HepG2 (cell line): ENCODE measurements at regions not wholly inside any gene's neighbourhood (a gene's known extent, or its start where the extent isn't known, plus 50 kb on each side); places are given as distances from the start of the nearest gene placed in this dataset.

ENCODE experiments used
- ATAC-seq: fragments of 200-7000 bp; cut with Tn5 transposase; 3 replicates; pipeline ENCODE4 v1.9.1; 2020; ENCODE audit warnings: mild to moderate bottlenecking, moderate library complexity
- BruUV-seq: library from RNA; stranded (reverse); fragments of 400-500 nt; replicated peaks from 2 replicates; lab custom pipeline; 2021; lab: Mats Ljungman, UMichigan
- CTCF ChIA-PET: fragments of 300-600 bp; formaldehyde crosslinking; extraction: SDS; loops from one replicate; lab custom pipeline; 2021; ENCODE audit warnings: low total read pairs, inconsistent platforms, low intra/inter-chr PET ratio; lab: Yijun Ruan, JAX
- POLR2A ChIA-PET: fragments of 350-600 bp; sonication (Branson Sonifier 250); formaldehyde crosslinking; loops from one replicate; lab custom pipeline; 2020; ENCODE audit warnings: antibody characterized with exemption, inconsistent platforms; lab: Yijun Ruan, JAX
- DNase-seq: peaks from one replicate; pipeline ENCODE4 v3.0.0-alpha.2; 2015; ENCODE audit warnings: low spot score
- FAIRE-seq: peaks from 3 replicates; lab custom pipeline; 2011; peaks lifted over from hg19 to GRCh38; lab: Jason Lieb, UNC
- H2AFZ ChIP-seq: one replicate; pipeline ENCODE4 v1.6.1; 2011; ENCODE audit warnings: low read length, inconsistent platforms
- H3K27ac ChIP-seq: fragments of 300-600 bp; 3 replicates; pipeline ENCODE4 v1.8.0; 2011; ENCODE audit warnings: mixed run types, mild to moderate bottlenecking, mixed read lengths, low read length, inconsistent platforms; ENCODE audit not compliant: insufficient read depth; ENCODE audit errors: extremely low read length
- H3K27me3 ChIP-seq, 2 experiments: fragments of 200-600 bp in 1 of 2; 2 replicates in 1 of 2; 3 replicates in 1 of 2; pipeline versions ENCODE4 v1.6.0 to v1.8.0; 2011; ENCODE audit warnings: low read length in 2 of 2, mild to moderate bottlenecking in 2 of 2, moderate library complexity in 2 of 2, inconsistent platforms in 1 of 2; ENCODE audit not compliant: insufficient read depth in 2 of 2, control insufficient read depth in 1 of 2
- H3K36me3 ChIP-seq, 2 experiments: fragments of 200-600 bp in 1 of 2; replicated peaks in 1 of 2; 2 replicates in 1 of 2; 3 replicates in 1 of 2; pipeline versions ENCODE4 v1.5.1 to v1.8.0; 2011; ENCODE audit warnings: low read length in 2 of 2, inconsistent platforms in 1 of 2; ENCODE audit not compliant: insufficient read depth in 2 of 2, control insufficient read depth in 1 of 2
- H3K4me1 ChIP-seq: 2 replicates; pipeline ENCODE4 v1.5.1; 2012; ENCODE audit warnings: low read length, inconsistent platforms; ENCODE audit not compliant: insufficient read depth
- H3K4me2 ChIP-seq: 2 replicates; pipeline ENCODE4 v1.6.0; 2011; ENCODE audit warnings: low read depth, low read length, inconsistent platforms
- H3K4me3 ChIP-seq, 3 experiments: fragments of 200-600 bp in 1 of 3; sonication (generic), shearing (Covaris generic) in 1 of 3; replicated peaks in 1 of 3; 2 replicates each; pipeline ENCODE4 v1.5.1; 2011 to 2016; ENCODE audit warnings: low read length in 3 of 3, inconsistent platforms in 2 of 3, low read depth in 2 of 3, mild to moderate bottlenecking in 2 of 3, control low read depth in 1 of 3, mixed read lengths in 1 of 3; ENCODE audit not compliant: insufficient read depth in 1 of 3
- H3K79me2 ChIP-seq: one replicate; pipeline ENCODE4 v1.6.1; 2011; ENCODE audit warnings: low read length, inconsistent platforms; ENCODE audit not compliant: insufficient read depth
- H3K9ac ChIP-seq: 2 replicates; pipeline ENCODE4 v1.6.0; 2011; ENCODE audit warnings: mild to moderate bottlenecking, low read depth, low read length, inconsistent platforms; ENCODE audit not compliant: insufficient read depth
- H3K9me3 ChIP-seq: 2 replicates; pipeline ENCODE4 v1.5.1; 2012; ENCODE audit warnings: mild to moderate bottlenecking, low read length
- H4K20me1 ChIP-seq: 2 replicates; pipeline ENCODE4 v1.6.0; 2011; ENCODE audit warnings: inconsistent platforms, mild to moderate bottlenecking, low read length, moderate library complexity; ENCODE audit not compliant: insufficient read depth
- AHDC1 ChIP-seq: sonication (generic); formaldehyde crosslinking; IDR thresholded peaks from 2 replicates; pipeline ENCODE4 v1.5.1; 2020; ENCODE audit warnings: mild to moderate bottlenecking, missing genetic modification reagents, borderline replicate concordance
- HINFP ChIP-seq: sonication (generic); formaldehyde crosslinking; IDR thresholded peaks from 2 replicates; pipeline ENCODE4 v1.4.0; 2020; ENCODE audit warnings: low read depth, mild to moderate bottlenecking, missing genetic modification reagents
- KDM1A ChIP-seq: IDR thresholded peaks from 2 replicates; pipeline ENCODE4 v1.6.1; 2016; ENCODE audit warnings: missing compliant biosample characterization
- KLF13 ChIP-seq: sonication (generic); formaldehyde crosslinking; IDR thresholded peaks from 2 replicates; pipeline ENCODE4 v1.4.0; 2020; ENCODE audit warnings: mild to moderate bottlenecking, missing genetic modification reagents
- MAFG ChIP-seq: sonication (generic); formaldehyde crosslinking; IDR thresholded peaks from 2 replicates; pipeline ENCODE4 v1.5.1; 2020; ENCODE audit warnings: mild to moderate bottlenecking, missing genetic modification reagents
- MEIS1 ChIP-seq: sonication (generic); formaldehyde crosslinking; IDR thresholded peaks from 2 replicates; pipeline ENCODE4 v1.9.0; 2021; ENCODE audit warnings: mild to moderate bottlenecking, missing genetic modification reagents, moderate library complexity, borderline replicate concordance
- MTF1 ChIP-seq: sonication (generic); formaldehyde crosslinking; IDR thresholded peaks from 2 replicates; pipeline ENCODE4 v1.5.0; 2020; ENCODE audit warnings: missing genetic modification reagents
- NFE2L2 ChIP-seq: fragments of 150-350 bp; IDR thresholded peaks from 2 replicates; pipeline ENCODE4 v1.6.1; 2014; ENCODE audit warnings: low read length
- SSRP1 ChIP-seq: IDR thresholded peaks from 2 replicates; pipeline ENCODE4 v1.6.1; 2016; ENCODE audit warnings: control low read depth
- ZFP82 ChIP-seq: sonication (generic); formaldehyde crosslinking; IDR thresholded peaks from 2 replicates; pipeline ENCODE4 v1.5.1; 2020; ENCODE audit warnings: mild to moderate bottlenecking, missing genetic modification reagents, borderline replicate concordance
- ZFP90 ChIP-seq: sonication (generic); formaldehyde crosslinking; IDR thresholded peaks from 2 replicates; pipeline ENCODE4 v1.8.0; 2022; ENCODE audit warnings: missing genetic modification reagents, mild to moderate bottlenecking, inconsistent platforms, borderline replicate concordance
- ZNF136 ChIP-seq: sonication (generic); formaldehyde crosslinking; IDR thresholded peaks from 2 replicates; pipeline ENCODE4 v1.8.1; 2022; ENCODE audit warnings: low read depth, mild to moderate bottlenecking, moderate library complexity, missing genetic modification reagents
- ZNF460 ChIP-seq: sonication (generic); formaldehyde crosslinking; IDR thresholded peaks from 2 replicates; pipeline ENCODE4 v1.5.1; 2020; ENCODE audit warnings: missing genetic modification reagents, mild to moderate bottlenecking, borderline replicate concordance
- ZNF546 ChIP-seq: sonication (generic); formaldehyde crosslinking; conservative IDR thresholded peaks from 2 replicates; pipeline ENCODE4 v1.8.1; 2023; ENCODE audit warnings: mild to moderate bottlenecking, missing genetic modification reagents
- ZNF703 ChIP-seq: sonication (generic); formaldehyde crosslinking; IDR thresholded peaks from 2 replicates; pipeline ENCODE4 v1.5.1; 2020; ENCODE audit warnings: missing genetic modification reagents, mild to moderate bottlenecking, moderate library complexity, borderline replicate concordance
- WGBS: methylation state at CpG from one replicate; pipeline ENCODE4 v1.1.6; 2017; ENCODE audit warnings: low lambda C conversion rate; 5-methylcytosine and 5-hydroxymethylcytosine counted together
- in situ Hi-C: cut with HindIII; loops from 2 replicates; pipeline ENCODE4 v1.10.0; 2017; ENCODE audit warnings: low pct_unique_long_range_greater_than_20kb; ENCODE audit not compliant: extremely low pct_ligation_motif_present
- intact Hi-C: fragments of 100-400 bp; cut with micrococcal nuclease; formaldehyde crosslinking; loops from one replicate; pipeline ENCODE4 v1.10.0; 2022; ENCODE audit not compliant: unreplicated experiment
- TF ChIP-seq, protein P1 (sequence below): sonication (generic); formaldehyde crosslinking; IDR thresholded peaks from 2 replicates; pipeline ENCODE4 v1.8.0; 2022; ENCODE audit warnings: low read depth, missing genetic modification reagents
- TF ChIP-seq, protein P2 (sequence below): sonication (generic); formaldehyde crosslinking; IDR thresholded peaks from 2 replicates; pipeline ENCODE4 v1.4.0; 2020; ENCODE audit warnings: mild to moderate bottlenecking, missing genetic modification reagents

DNA sequence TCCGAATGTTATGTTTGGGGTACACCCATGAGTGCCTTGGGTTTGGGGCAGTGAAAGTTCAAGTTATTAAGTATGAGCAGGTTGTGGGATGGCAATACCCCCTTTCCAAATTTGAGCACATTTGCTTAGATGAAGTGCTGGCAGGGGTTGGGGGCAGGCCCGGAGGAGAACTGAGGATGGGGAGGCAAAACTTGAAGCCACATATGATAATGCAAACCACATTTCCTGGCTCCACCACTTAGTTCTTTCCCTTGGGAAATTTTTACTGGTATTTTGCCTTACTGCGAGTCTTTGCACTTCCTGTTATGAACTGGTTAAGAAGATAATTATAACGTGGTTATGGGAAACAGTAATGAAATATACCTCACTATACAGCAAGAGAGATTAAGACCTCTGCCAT lies 336.0 kb upstream of the ONECUT1 start:
- H3K36me3 ChIP-seq = no peaks in the 10 kb centered on the region
- in situ Hi-C loops (no loop called here), intact Hi-C loops (no loop called here)
- no peak overlapping the region for H2AFZ ChIP-seq
- 26% methylated on average over 4 of the region's 4 CpGs for WGBS
- no peak overlapping the region for H3K4me3 ChIP-seq
- H4K20me1 ChIP-seq = no peaks in the 10 kb centered on the region
- DNase-seq (no peak), ATAC-seq (no peak), FAIRE-seq (no peak)
- no peak overlapping the region for H3K4me2 ChIP-seq
- ChIA-PET CTCF (no interaction called here), POLR2A (no interaction called here)
- H3K27me3 ChIP-seq = no peaks in the 10 kb centered on the region
- no peak overlapping the region for H3K9ac ChIP-seq
- H3K4me1 ChIP-seq = no peaks in the 10 kb centered on the region
- H3K27ac ChIP-seq = no peak overlapping the region
- no peaks in the 10 kb centered on the region for H3K79me2 ChIP-seq
- no TSS peak for BruUV-seq
- H3K9me3 ChIP-seq = no peaks in the 10 kb centered on the region
- TF ChIP-seq ZNF703 (CRISPR knock-in tag) = no peak
- TF ChIP-seq SSRP1 = no peak
- TF ChIP-seq MEIS1 (CRISPR knock-in tag) = no peak
- no peak for TF ChIP-seq AHDC1
- no peak for TF ChIP-seq KDM1A (CRISPR knock-in tag)
- no peak for TF ChIP-seq HINFP (CRISPR knock-in tag)
- TF ChIP-seq ZNF136 = no peak
- TF ChIP-seq ZNF546 (CRISPR knock-in tag) = no peak
- no peak for TF ChIP-seq MAFG (CRISPR knock-in tag)
- TF ChIP-seq, protein P1, sequence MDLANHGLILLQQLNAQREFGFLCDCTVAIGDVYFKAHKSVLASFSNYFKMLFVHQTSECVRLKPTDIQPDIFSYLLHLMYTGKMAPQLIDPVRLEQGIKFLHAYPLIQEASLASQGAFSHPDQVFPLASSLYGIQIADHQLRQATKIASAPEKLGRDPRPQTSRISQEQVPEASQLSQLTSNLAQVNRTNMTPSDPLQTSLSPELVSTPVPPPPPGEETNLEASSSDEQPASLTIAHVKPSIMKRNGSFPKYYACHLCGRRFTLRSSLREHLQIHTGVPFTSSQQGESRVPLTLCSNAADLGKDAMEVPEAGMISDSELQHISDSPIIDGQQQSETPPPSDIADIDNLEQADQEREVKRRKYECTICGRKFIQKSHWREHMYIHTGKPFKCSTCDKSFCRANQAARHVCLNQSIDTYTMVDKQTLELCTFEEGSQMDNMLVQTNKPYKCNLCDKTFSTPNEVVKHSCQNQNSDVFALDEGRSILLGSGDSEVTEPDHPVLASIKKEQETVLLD (CRISPR knock-in tag) = no peak
- TF ChIP-seq KLF13 = no peak
- TF ChIP-seq NFE2L2 = no peak
- TF ChIP-seq, protein P2, sequence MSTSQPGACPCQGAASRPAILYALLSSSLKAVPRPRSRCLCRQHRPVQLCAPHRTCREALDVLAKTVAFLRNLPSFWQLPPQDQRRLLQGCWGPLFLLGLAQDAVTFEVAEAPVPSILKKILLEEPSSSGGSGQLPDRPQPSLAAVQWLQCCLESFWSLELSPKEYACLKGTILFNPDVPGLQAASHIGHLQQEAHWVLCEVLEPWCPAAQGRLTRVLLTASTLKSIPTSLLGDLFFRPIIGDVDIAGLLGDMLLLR = no peak
- TF ChIP-seq ZFP90 = no peak
- TF ChIP-seq ZFP82 (CRISPR knock-in tag) = no peak
- TF ChIP-seq ZNF460 (CRISPR knock-in tag) = no peak
- no peak for TF ChIP-seq MTF1 (CRISPR knock-in tag)
